Osteocyte (in vitro differentiated cells): ENCODE measurements at regions not wholly inside any gene's neighbourhood (a gene's known extent, or its start where the extent isn't known, plus 50 kb on each side); places are given as distances from the start of the nearest gene placed in this dataset.

Source experiments
- DNase-seq: peaks from one replicate; pipeline ENCODE4 v3.0.0; 2021; ENCODE audit warnings: mixed read lengths; ENCODE audit not compliant: unreplicated experiment; ENCODE audit errors: extremely low spot score
- H3K27ac Mint-ChIP-seq: one replicate; pipeline ENCODE4 v1.8.0; 2021; ENCODE audit warnings: mild to moderate bottlenecking, mixed read lengths; ENCODE audit not compliant: unreplicated experiment
- H3K27me3 Mint-ChIP-seq: one replicate; pipeline ENCODE4 v1.8.0; 2021; ENCODE audit warnings: mixed read lengths; ENCODE audit not compliant: unreplicated experiment
- H3K36me3 Mint-ChIP-seq: one replicate; pipeline ENCODE4 v1.8.0; 2021; ENCODE audit warnings: mixed read lengths; ENCODE audit not compliant: unreplicated experiment
- H3K4me1 Mint-ChIP-seq: one replicate; pipeline ENCODE4 v1.8.0; 2021; ENCODE audit warnings: mixed read lengths; ENCODE audit not compliant: unreplicated experiment
- H3K4me3 Mint-ChIP-seq: one replicate; pipeline ENCODE4 v1.8.0; 2021; ENCODE audit warnings: mild to moderate bottlenecking, moderate library complexity, mixed read lengths; ENCODE audit not compliant: unreplicated experiment
- H3K9me3 Mint-ChIP-seq: one replicate; pipeline ENCODE4 v1.8.0; 2021; ENCODE audit warnings: mixed read lengths; ENCODE audit not compliant: unreplicated experiment
- CTCF ChIP-seq: fragments of 200-600 bp; sonication (generic); IDR thresholded peaks from 2 replicates; pipeline ENCODE4 v1.5.0; 2021; ENCODE audit warnings: antibody characterized with exemption, mild to moderate bottlenecking, moderate library complexity

GRCh38 chr6:166713434-166714186 lies 86.6 kb upstream of the RPS6KA2 start:
- TF ChIP-seq CTCF: no peak
- no peak for DNase-seq
- peaks cover 7% of the 10 kb centered on the region for H3K9me3 Mint-ChIP-seq
- no peaks in the 10 kb centered on the region for H3K36me3 Mint-ChIP-seq
- no peak overlapping the region for H3K27ac Mint-ChIP-seq
- no peak overlapping the region for H3K4me3 Mint-ChIP-seq
- peaks cover 6% of the 10 kb centered on the region for H3K27me3 Mint-ChIP-seq
- no peaks in the 10 kb centered on the region for H3K4me1 Mint-ChIP-seq

GRCh38 chr6:166712286-166713228 lies 85.5 kb upstream of the RPS6KA2 start:
- no peak overlapping the region for H3K4me3 Mint-ChIP-seq
- no peak overlapping the region for H3K27ac Mint-ChIP-seq
- no peak for DNase-seq
- no peaks in the 10 kb centered on the region for H3K36me3 Mint-ChIP-seq
- H3K27me3 Mint-ChIP-seq: peaks cover 6% of the 10 kb centered on the region
- TF ChIP-seq CTCF: no peak
- H3K9me3 Mint-ChIP-seq: peaks cover 7% of the 10 kb centered on the region
- H3K4me1 Mint-ChIP-seq: no peaks in the 10 kb centered on the region

- H3K36me3 Mint-ChIP-seq: no peaks in the 10 kb centered on the region
- peaks cover 4% of the 10 kb centered on the region for H3K27me3 Mint-ChIP-seq
- DNase-seq: no peak
- peaks cover 7% of the 10 kb centered on the region for H3K9me3 Mint-ChIP-seq
- no peak overlapping the region for H3K27ac Mint-ChIP-seq
- no peaks in the 10 kb centered on the region for H3K4me1 Mint-ChIP-seq
- no peak overlapping the region for H3K4me3 Mint-ChIP-seq
- no peak for TF ChIP-seq CTCF
Observed at GRCh38 chr6:166710084-166710483, 83.0 kb upstream of the RPS6KA2 start.

- peaks cover 10% of the 10 kb centered on the region for H3K27me3 Mint-ChIP-seq
- no peak overlapping the region for H3K4me3 Mint-ChIP-seq
- TF ChIP-seq CTCF: no peak
- no peaks in the 10 kb centered on the region for H3K36me3 Mint-ChIP-seq
- no peak for DNase-seq
- H3K9me3 Mint-ChIP-seq: peaks cover 7% of the 10 kb centered on the region
- no peak overlapping the region for H3K27ac Mint-ChIP-seq
- H3K4me1 Mint-ChIP-seq: no peaks in the 10 kb centered on the region
Observed at GRCh38 chr6:166708460-166708859, 81.4 kb upstream of the RPS6KA2 start.

- peak; percentile 57 for TF ChIP-seq CTCF
- Mint-ChIP-seq H3K27me3 (peaks cover 13% of the 10 kb centered on the region), H3K27ac (no peak overlapping the region), H3K4me3 (no peak overlapping the region), H3K36me3 (no peaks in the 10 kb centered on the region), H3K9me3 (peaks cover 7% of the 10 kb centered on the region), H3K4me1 (no peaks in the 10 kb centered on the region)
- DNase-seq: peak; percentile 83
Observed at GRCh38 chr6:166707045-166707444, 80.0 kb upstream of the RPS6KA2 start.
